Tibial artery (tissue), 4 donors: ENCODE measurements at regions not wholly inside any gene's neighbourhood (a gene's known extent, or its start where the extent isn't known, plus 50 kb on each side); places are given as distances from the start of the nearest gene placed in this dataset.

ENCODE experiments used
- DNase-seq, 2 donors: peaks; one replicate each; pipeline ENCODE4 v3.0.0-alpha.2; 2019
- H3K27ac ChIP-seq, 2 donors: fragments of 200-600 bp; sonication (generic) in 1 of 2; 1 replicate in 1 of 2; 2 replicates in 1 of 2; pipeline ENCODE4 v1.5.1; 2018 to 2019; ENCODE audit warnings: mild to moderate bottlenecking in 1 of 2
- H3K27me3 ChIP-seq, 2 donors: fragments of 200-600 bp; sonication (generic) in 1 of 2; one replicate each; pipeline versions ENCODE4 v1.5.1 to v1.6.0; 2016 to 2019
- H3K36me3 ChIP-seq, 3 donors: fragments of 200-600 bp; sonication (generic) in 2 of 3; one replicate each; pipeline ENCODE4 v1.5.1; 2016 to 2019; ENCODE audit warnings: mild to moderate bottlenecking in 2 of 3
- H3K4me1 ChIP-seq, 4 donors: fragments of 200-600 bp; sonication (generic) in 2 of 4; 1 replicate in 3 of 4; 2 replicates in 1 of 4; pipeline ENCODE4 v1.5.1; 2016 to 2019
- H3K4me3 ChIP-seq, 2 donors: fragments of 200-600 bp; sonication (generic) in 1 of 2; 1 replicate in 1 of 2; 2 replicates in 1 of 2; pipeline ENCODE4 v1.5.1; 2018 to 2019; ENCODE audit warnings: mild to moderate bottlenecking in 2 of 2
- H3K9me3 ChIP-seq, 3 donors: fragments of 200-600 bp; sonication (generic) in 1 of 3; one replicate each; pipeline ENCODE4 v1.5.1; 2016 to 2019
- CTCF ChIP-seq, 2 experiments: fragments of 200-600 bp in 1 of 2; fragments of 450-650 bp in 1 of 2; IDR thresholded peaks; one replicate each; pipeline ENCODE4 v1.5.1; 2017 to 2019; ENCODE audit warnings: antibody characterized with exemption in 2 of 2, mild to moderate bottlenecking in 1 of 2, moderate library complexity in 1 of 2
- intact Hi-C: fragments of 100-400 bp; cut with DNase I; formaldehyde crosslinking; loops from one replicate; pipeline ENCODE4 v1.15.0; 2023; ENCODE audit warnings: low total_unique reads

- Histone ChIP-seq H3K4me3 (no peak overlapping the region), H3K27me3 (peaks cover 0 to 10% of the 10 kb centered on the region in 2 donors), H3K4me1 (no peaks in the 10 kb centered on the region), H3K9me3 (peaks cover 0 to 3% (median 0%) of the 10 kb centered on the region in 3 donors), H3K27ac (no peak overlapping the region), H3K36me3 (no peaks in the 10 kb centered on the region)
- intact Hi-C loops, result no loop called here
- TF ChIP-seq CTCF (IDR thresholded peaks at IDR 0.05), result no peak
- no peak for DNase-seq
Observed at GRCh38 chr22:49427941-49428340, 399.7 kb downstream of the BRD1 start.

GRCh38 chr22:49427341-49427740, 400.3 kb downstream of the BRD1 start:
- no peak for DNase-seq

GRCh38 chr22:49426618-49427266, 400.9 kb downstream of the BRD1 start:
- Histone ChIP-seq H3K27ac (no peak overlapping the region), H3K36me3 (no peaks in the 10 kb centered on the region), H3K4me1 (no peaks in the 10 kb centered on the region), H3K4me3 (no peak overlapping the region), H3K27me3 (peaks cover 0 to 5% of the 10 kb centered on the region in 2 donors), H3K9me3 (peaks cover 0 to 6% (median 0%) of the 10 kb centered on the region in 3 donors)
- intact Hi-C loops, result no loop called here
- TF ChIP-seq CTCF (IDR thresholded peaks at IDR 0.05), result no peak
- DNase-seq, result no peak

More at GRCh38 chr22:49427341-49427740, 400.3 kb downstream of the BRD1 start:
- no peaks in the 10 kb centered on the region for H3K4me1 ChIP-seq
- intact Hi-C loops, result no loop called here
- H3K4me3 ChIP-seq, result no peak overlapping the region
- TF ChIP-seq CTCF (IDR thresholded peaks at IDR 0.05), result no peak
- H3K36me3 ChIP-seq, result no peaks in the 10 kb centered on the region
- H3K27me3 ChIP-seq, result peaks cover 0 to 5% of the 10 kb centered on the region in 2 donors
- peaks cover 0 to 6% (median 0%) of the 10 kb centered on the region in 3 donors for H3K9me3 ChIP-seq
- H3K27ac ChIP-seq, result no peak overlapping the region

- no peak for DNase-seq
- H3K27me3 ChIP-seq, result peaks cover 0 to 5% of the 10 kb centered on the region in 2 donors
- no peak for TF ChIP-seq CTCF (IDR thresholded peaks at IDR 0.05)
Observed at GRCh38 chr22:49426098-49426497, 401.6 kb downstream of the BRD1 start.

DNA sequence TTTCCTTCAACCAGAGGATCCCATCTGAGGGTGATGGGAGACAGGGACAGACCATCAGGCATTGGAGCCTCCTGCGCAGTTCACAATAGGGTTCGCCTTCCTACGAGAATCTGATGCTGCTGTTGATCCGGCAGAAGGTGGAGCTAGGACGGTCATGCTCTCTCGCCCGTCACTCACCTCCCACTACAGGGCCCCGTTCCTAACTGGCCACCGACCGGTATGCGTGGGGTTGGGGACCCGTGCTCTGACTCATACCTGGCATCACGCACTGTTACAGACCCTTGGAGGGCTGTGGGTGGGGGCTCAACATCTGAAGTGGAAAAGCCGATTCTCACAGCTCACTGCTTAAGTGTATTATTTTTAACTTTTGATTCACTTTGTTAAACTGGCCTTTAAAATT, 402.3 kb downstream of the BRD1 start:
- no peak for DNase-seq
- no peaks in the 10 kb centered on the region for H3K4me1 ChIP-seq
- TF ChIP-seq CTCF (IDR thresholded peaks at IDR 0.05), result no peak
- H3K27me3 ChIP-seq, result peaks cover 0 to 5% of the 10 kb centered on the region in 2 donors
- intact Hi-C loops, result no loop called here
- no peak overlapping the region for H3K27ac ChIP-seq
- no peaks in the 10 kb centered on the region for H3K36me3 ChIP-seq
- H3K4me3 ChIP-seq, result no peak overlapping the region
- peaks cover 0 to 6% (median 5%) of the 10 kb centered on the region in 3 donors for H3K9me3 ChIP-seq

More at GRCh38 chr22:49426098-49426497, 401.6 kb downstream of the BRD1 start:
- intact Hi-C loops, result no loop called here
- no peak overlapping the region for H3K27ac ChIP-seq
- no peaks in the 10 kb centered on the region for H3K4me1 ChIP-seq
- no peak overlapping the region for H3K4me3 ChIP-seq
- H3K36me3 ChIP-seq, result no peaks in the 10 kb centered on the region
- H3K9me3 ChIP-seq, result peaks cover 0 to 6% (median 0%) of the 10 kb centered on the region in 3 donors
